Prostate gland (tissue), 2 donors: ENCODE measurements at regions not wholly inside any gene's neighbourhood (a gene's known extent, or its start where the extent isn't known, plus 50 kb on each side); places are given as distances from the start of the nearest gene placed in this dataset.

ENCODE experiments used
- DNase-seq: peaks from one replicate; pipeline ENCODE4 v3.0.0-alpha.2; 2019; ENCODE audit warnings: low spot score
- H3K27ac ChIP-seq, 2 donors: fragments of 200-600 bp; sonication (generic); 2 replicates each; pipeline ENCODE4 v1.5.1; 2017 to 2019
- H3K27me3 ChIP-seq: fragments of 200-600 bp; sonication (generic); replicated peaks from 2 replicates; pipeline ENCODE4 v1.5.1; 2019; ENCODE audit not compliant: insufficient read depth
- H3K36me3 ChIP-seq, 2 donors: fragments of 200-600 bp; sonication (generic); 1 replicate in 1 of 2; 2 replicates in 1 of 2; pipeline versions ENCODE4 v1.5.1 to v1.8.1; 2017 to 2019
- H3K4me1 ChIP-seq: fragments of 200-600 bp; sonication (generic); replicated peaks from 2 replicates; pipeline ENCODE4 v1.5.1; 2019
- H3K4me3 ChIP-seq, 2 donors: fragments of 200-600 bp; sonication (generic); 2 replicates each; pipeline ENCODE4 v1.5.1; 2017 to 2019
- H3K9me3 ChIP-seq: fragments of 200-600 bp; sonication (generic); 2 replicates; pipeline ENCODE4 v1.5.1; 2017
- POLR2A ChIP-seq: fragments of 450-650 bp; IDR thresholded peaks from one replicate; pipeline ENCODE4 v1.6.1; 2016; ENCODE audit warnings: antibody characterized with exemption, mild to moderate bottlenecking
- POLR2AphosphoS5 ChIP-seq: sonication (generic); formaldehyde crosslinking; IDR thresholded peaks from one replicate; pipeline ENCODE4 v1.6.1; 2017; ENCODE audit warnings: antibody characterized with exemption
- WGBS: methylation state at CpG from one replicate; pipeline ENCODE4 v1.1.5; 2018; 5-methylcytosine and 5-hydroxymethylcytosine counted together
- intact Hi-C: fragments of 100-400 bp; cut with DNase I; formaldehyde crosslinking; loops from one replicate; pipeline ENCODE4 v1.14.2; 2022
- TF ChIP-seq, protein P1 (sequence below), 4 experiments: fragments of 200-600 bp in 2 of 4; fragments of 450-650 bp in 2 of 4; sonication (generic) in 2 of 4; IDR thresholded peaks; 1 replicate in 3 of 4; 2 replicates in 1 of 4; pipeline ENCODE4 v1.5.1; 2016 to 2019; ENCODE audit warnings: antibody characterized with exemption in 4 of 4, mild to moderate bottlenecking in 2 of 4, moderate library complexity in 2 of 4

DNA sequence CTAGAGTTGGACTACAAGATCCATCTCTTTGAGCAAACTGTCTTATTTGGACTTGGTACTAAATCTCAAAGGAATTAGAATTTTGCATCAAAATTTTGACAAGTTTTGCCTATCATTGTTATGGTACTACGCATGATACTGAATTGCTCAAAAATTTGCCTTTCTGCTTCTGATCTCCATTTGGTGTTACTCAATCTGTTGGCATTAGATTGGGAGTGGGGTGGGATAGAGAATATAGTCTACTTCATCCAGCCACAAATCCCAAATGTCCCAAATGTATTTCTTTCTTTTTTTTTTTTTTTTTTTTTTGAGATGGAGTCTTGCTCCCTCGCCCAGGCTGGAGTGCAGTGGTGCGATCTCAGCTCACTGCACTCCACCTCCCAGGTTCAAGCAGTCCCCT, 204.8 kb downstream of the TANC2 start:
- H3K27ac ChIP-seq = no peak overlapping the region
- intact Hi-C loops = no loop called here
- no peaks in the 10 kb centered on the region for H3K9me3 ChIP-seq
- WGBS = over 99% methylated on average over 3 of the region's 3 CpGs
- H3K27me3 ChIP-seq = no peaks in the 10 kb centered on the region
- TF ChIP-seq, protein P1, sequence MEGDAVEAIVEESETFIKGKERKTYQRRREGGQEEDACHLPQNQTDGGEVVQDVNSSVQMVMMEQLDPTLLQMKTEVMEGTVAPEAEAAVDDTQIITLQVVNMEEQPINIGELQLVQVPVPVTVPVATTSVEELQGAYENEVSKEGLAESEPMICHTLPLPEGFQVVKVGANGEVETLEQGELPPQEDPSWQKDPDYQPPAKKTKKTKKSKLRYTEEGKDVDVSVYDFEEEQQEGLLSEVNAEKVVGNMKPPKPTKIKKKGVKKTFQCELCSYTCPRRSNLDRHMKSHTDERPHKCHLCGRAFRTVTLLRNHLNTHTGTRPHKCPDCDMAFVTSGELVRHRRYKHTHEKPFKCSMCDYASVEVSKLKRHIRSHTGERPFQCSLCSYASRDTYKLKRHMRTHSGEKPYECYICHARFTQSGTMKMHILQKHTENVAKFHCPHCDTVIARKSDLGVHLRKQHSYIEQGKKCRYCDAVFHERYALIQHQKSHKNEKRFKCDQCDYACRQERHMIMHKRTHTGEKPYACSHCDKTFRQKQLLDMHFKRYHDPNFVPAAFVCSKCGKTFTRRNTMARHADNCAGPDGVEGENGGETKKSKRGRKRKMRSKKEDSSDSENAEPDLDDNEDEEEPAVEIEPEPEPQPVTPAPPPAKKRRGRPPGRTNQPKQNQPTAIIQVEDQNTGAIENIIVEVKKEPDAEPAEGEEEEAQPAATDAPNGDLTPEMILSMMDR (IDR thresholded peaks at IDR 0.05) = no peak
- TF ChIP-seq POLR2A (no peak), POLR2AphosphoS5 (no peak)
- no peak for DNase-seq
- no peaks in the 10 kb centered on the region for H3K4me1 ChIP-seq
- H3K4me3 ChIP-seq = no peak overlapping the region
- H3K36me3 ChIP-seq = no peaks in the 10 kb centered on the region

- WGBS = 88% methylated on average over 5 of the region's 5 CpGs
- H3K27me3 ChIP-seq = no peaks in the 10 kb centered on the region
- H3K27ac ChIP-seq = no peak overlapping the region
- intact Hi-C loops = no loop called here
- no peaks in the 10 kb centered on the region for H3K36me3 ChIP-seq
- no peak overlapping the region for H3K4me3 ChIP-seq
- no peak for DNase-seq
- H3K4me1 ChIP-seq = no peaks in the 10 kb centered on the region
- no peaks in the 10 kb centered on the region for H3K9me3 ChIP-seq
- TF ChIP-seq, protein P1 (IDR thresholded peaks at IDR 0.05) = no peak
- TF ChIP-seq POLR2A = no peak
- TF ChIP-seq POLR2AphosphoS5 = no peak
Measured at GRCh38 chr17:63171428-63172393, 205.7 kb downstream of the TANC2 start.

- 60% methylated on average over 1 of the region's 1 CpG for WGBS
- Histone ChIP-seq H3K27me3 (no peaks in the 10 kb centered on the region), H3K9me3 (no peaks in the 10 kb centered on the region), H3K36me3 (no peaks in the 10 kb centered on the region), H3K4me1 (no peaks in the 10 kb centered on the region), H3K4me3 (no peak overlapping the region), H3K27ac (no peak overlapping the region)
- intact Hi-C loops = no loop called here
- TF ChIP-seq POLR2AphosphoS5 = no peak
- TF ChIP-seq POLR2A = no peak
- TF ChIP-seq, protein P1 (IDR thresholded peaks at IDR 0.05) = no peak
- DNase-seq = no peak
Measured at GRCh38 chr17:63173450-63173849, 207.4 kb downstream of the TANC2 start.

DNA sequence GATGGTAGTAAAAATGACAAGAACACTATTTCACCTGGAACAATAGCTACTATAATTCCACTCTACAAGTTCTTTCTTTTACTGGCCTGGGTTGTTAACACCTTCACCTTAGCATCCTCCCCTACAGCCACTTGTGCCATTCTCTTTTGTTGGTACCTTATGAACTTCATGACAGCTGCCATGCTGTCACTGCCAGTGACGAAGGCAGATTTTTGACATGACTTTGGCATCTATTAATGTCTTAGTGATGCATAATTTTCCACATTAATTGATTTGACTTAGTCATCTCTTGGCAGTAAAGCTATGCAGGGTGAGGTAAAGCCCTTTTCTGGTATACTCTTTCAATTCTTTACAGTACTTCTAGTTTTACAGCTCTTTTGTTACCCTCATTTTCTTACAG, 207.9 kb downstream of the TANC2 start:
- no peaks in the 10 kb centered on the region for H3K27me3 ChIP-seq
- no peaks in the 10 kb centered on the region for H3K9me3 ChIP-seq
- no peaks in the 10 kb centered on the region for H3K36me3 ChIP-seq
- H3K4me1 ChIP-seq = no peaks in the 10 kb centered on the region
- H3K27ac ChIP-seq = no peak overlapping the region
- WGBS = 68% methylated on average over 1 of the region's 1 CpG
- no peak overlapping the region for H3K4me3 ChIP-seq
- intact Hi-C loops = no loop called here
- TF ChIP-seq POLR2AphosphoS5 (no peak), POLR2A (no peak)
- TF ChIP-seq, protein P1 (IDR thresholded peaks at IDR 0.05) = no peak
- DNase-seq = no peak

DNA sequence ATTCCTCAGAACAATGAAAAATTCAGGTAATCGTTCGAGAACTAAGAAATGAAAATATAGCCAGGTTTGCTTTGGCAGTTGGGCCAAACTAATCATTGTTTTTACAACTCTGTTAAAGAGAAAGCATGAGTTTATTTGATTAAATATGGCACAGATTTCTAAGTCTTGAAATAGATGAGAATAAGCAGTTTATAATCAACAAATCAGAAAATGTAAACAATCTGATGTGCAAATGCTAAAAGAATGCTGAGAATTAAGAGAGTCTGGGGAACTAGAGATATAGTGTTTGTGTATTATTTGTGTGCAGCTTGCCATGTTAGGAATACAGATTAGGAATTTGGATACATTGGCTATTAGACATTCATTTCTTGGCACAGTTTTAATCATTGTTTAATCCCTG, 212.5 kb downstream of the TANC2 start:
- TF ChIP-seq POLR2A (no peak), POLR2AphosphoS5 (no peak)
- TF ChIP-seq, protein P1 (IDR thresholded peaks at IDR 0.05) = no peak
- Histone ChIP-seq H3K4me1 (no peaks in the 10 kb centered on the region), H3K27me3 (no peaks in the 10 kb centered on the region), H3K36me3 (no peaks in the 10 kb centered on the region), H3K27ac (no peak overlapping the region), H3K9me3 (no peaks in the 10 kb centered on the region), H3K4me3 (no peak overlapping the region)
- intact Hi-C loops = no loop called here
- WGBS = 19% methylated on average over 2 of the region's 2 CpGs
- DNase-seq = no peak
